GM21723 (cell line): ENCODE measurements at regions not wholly inside any gene's neighbourhood (a gene's known extent, or its start where the extent isn't known, plus 50 kb on each side); places are given as distances from the start of the nearest gene placed in this dataset.
A peak's percentile ranks its signal among the peaks of the same experiment; 100 is the strongest.
"Not testable (repeated sequence)": the region's sequence is repeated elsewhere in the genome, so short reads cannot be mapped to it uniquely, and the experiment has no call there.

Experiments used
- ATAC-seq: cut with Tn5 transposase; IDR thresholded peaks from one replicate; pipeline ENCODE4 v1.9.1; 2021; ENCODE audit warnings: mild to moderate bottlenecking, moderate library complexity; ENCODE audit not compliant: unreplicated experiment

GRCh38 chr20:22690616-22691179, 106.3 kb upstream of the FOXA2 start:
- ATAC-seq, result no peak

- peak; percentile 84 for ATAC-seq
Observed at GRCh38 chr20:22691369-22692118, 107.2 kb upstream of the FOXA2 start.

GRCh38 chr20:22692119-22692475, 107.7 kb upstream of the FOXA2 start:
- ATAC-seq, result no peak

- not testable (repeated sequence) for ATAC-seq
Observed at GRCh38 chr20:22692620-22693019, 108.2 kb upstream of the FOXA2 start.

- no peak for ATAC-seq
Observed at GRCh38 chr20:22696759-22697158, 112.4 kb upstream of the FOXA2 start.

- ATAC-seq, result no peak
Observed at GRCh38 chr20:22698259-22698842, 114.0 kb upstream of the FOXA2 start.

- ATAC-seq, result no peak
Observed at GRCh38 chr20:22699396-22699795, 115.0 kb upstream of the FOXA2 start.

GRCh38 chr20:22700367-22700766, 116.0 kb upstream of the FOXA2 start:
- ATAC-seq, result no peak

- no peak for ATAC-seq
Observed at GRCh38 chr20:22701679-22702308, 117.4 kb upstream of the FOXA2 start.

- no peak for ATAC-seq
Observed at GRCh38 chr20:22703843-22704242, 119.5 kb upstream of the FOXA2 start.

- ATAC-seq, result no peak
Observed at GRCh38 chr20:22711971-22712755, 127.8 kb upstream of the FOXA2 start.

GRCh38 chr20:22716821-22717351, 132.5 kb upstream of the FOXA2 start:
- ATAC-seq, result no peak

- no peak for ATAC-seq
Observed at GRCh38 chr20:22717466-22717865, 133.1 kb upstream of the FOXA2 start.

GRCh38 chr20:22719167-22719591, 134.8 kb upstream of the FOXA2 start:
- no peak for ATAC-seq

- no peak for ATAC-seq
Observed at GRCh38 chr20:22720206-22720605, 135.8 kb upstream of the FOXA2 start.

GRCh38 chr20:22722811-22723210, 138.4 kb upstream of the FOXA2 start:
- no peak for ATAC-seq

GRCh38 chr20:22723659-22724058, 139.3 kb upstream of the FOXA2 start:
- no peak for ATAC-seq

GRCh38 chr20:22728146-22728745, 143.9 kb upstream of the FOXA2 start:
- no peak for ATAC-seq

- no peak for ATAC-seq
Observed at GRCh38 chr20:22729180-22729579, 144.8 kb upstream of the FOXA2 start.

GRCh38 chr20:22729616-22730236, 145.4 kb upstream of the FOXA2 start:
- no peak for ATAC-seq
